ENCODE measurements at regions not wholly inside any gene's neighbourhood (a gene's known extent, or its start where the extent isn't known, plus 50 kb on each side); places are given as distances from the start of the nearest gene placed in this dataset.

GRCh38 chr11:15617126-15617525 lies 502.4 kb downstream of the INSC start:
- no peaks in the 10 kb centered on the region for H3K27me3 ChIP-seq

GRCh38 chr11:15618583-15619032 lies 503.9 kb downstream of the INSC start:
- 86 to 93% methylated on average over 2 of the region's 2 CpGs for WGBS, 2 donors (ENCODE audit: low coverage in 1 of 2)
- peaks cover 0 to 18% (median 0%) of the 10 kb centered on the region in 3 donors for H3K4me1 ChIP-seq
- TF ChIP-seq EP300 (IDR thresholded peaks at IDR 0.05) (no peak), POLR2A (IDR thresholded peaks at IDR 0.05) (no peak), CTCF (IDR thresholded peaks at IDR 0.05) (no peak), POLR2AphosphoS5 (IDR thresholded peaks at IDR 0.05) (no peak)

More at GRCh38 chr11:15617126-15617525, 502.4 kb downstream of the INSC start:
- Histone ChIP-seq H3K9me3 (no peaks in the 10 kb centered on the region), H3K27ac (no peak overlapping the region), H3K4me1 (peaks cover 0 to 24% (median 0%) of the 10 kb centered on the region in 3 donors), H3K4me3 (no peak overlapping the region), H3K36me3 (no peaks in the 10 kb centered on the region)
- ATAC-seq = no peak
- WGBS, 2 donors (ENCODE audit: low coverage in 1 of 2) = 100% methylated on average over 5 of the region's 5 CpGs; no CpG with 5 or more reads in 1 of the 2 donors
- TF ChIP-seq CTCF (IDR thresholded peaks at IDR 0.05) (no peak), POLR2AphosphoS5 (IDR thresholded peaks at IDR 0.05) (no peak), POLR2A (IDR thresholded peaks at IDR 0.05) (no peak), EP300 (IDR thresholded peaks at IDR 0.05) (no peak)

GRCh38 chr11:15621565-15621964 lies 506.8 kb downstream of the INSC start:
- 54 to 76% methylated on average over 5 of the region's 5 CpGs for WGBS, 2 donors (ENCODE audit: low coverage in 1 of 2)
- ATAC-seq = no peak
- H3K27me3 ChIP-seq = no peaks in the 10 kb centered on the region
- no peaks in the 10 kb centered on the region for H3K4me1 ChIP-seq
- no peaks in the 10 kb centered on the region for H3K36me3 ChIP-seq
- no peak overlapping the region for H3K27ac ChIP-seq
- no peak overlapping the region for H3K4me3 ChIP-seq
- no peak for TF ChIP-seq POLR2A (IDR thresholded peaks at IDR 0.05)
- no peak for TF ChIP-seq EP300 (IDR thresholded peaks at IDR 0.05)
- TF ChIP-seq CTCF (IDR thresholded peaks at IDR 0.05) = no peak
- no peak for TF ChIP-seq POLR2AphosphoS5 (IDR thresholded peaks at IDR 0.05)
- no peaks in the 10 kb centered on the region for H3K9me3 ChIP-seq

More at GRCh38 chr11:15618583-15619032, 503.9 kb downstream of the INSC start:
- Histone ChIP-seq H3K36me3 (no peaks in the 10 kb centered on the region), H3K4me3 (no peak overlapping the region), H3K27me3 (no peaks in the 10 kb centered on the region), H3K9me3 (no peaks in the 10 kb centered on the region), H3K27ac (no peak overlapping the region)
- ATAC-seq = no peak

GRCh38 chr11:15622231-15622890 lies 507.6 kb downstream of the INSC start:
- no peak for ATAC-seq
- no peaks in the 10 kb centered on the region for H3K36me3 ChIP-seq
- H3K27ac ChIP-seq = no peak overlapping the region
- no peaks in the 10 kb centered on the region for H3K27me3 ChIP-seq
- no peaks in the 10 kb centered on the region for H3K9me3 ChIP-seq
- no peaks in the 10 kb centered on the region for H3K4me1 ChIP-seq
- 84 to 92% methylated on average over 5 to 7 of the region's 8 CpGs for WGBS, 2 donors (ENCODE audit: low coverage in 1 of 2)
- H3K4me3 ChIP-seq = no peak overlapping the region
- TF ChIP-seq POLR2A (IDR thresholded peaks at IDR 0.05) = no peak
- no peak for TF ChIP-seq CTCF (IDR thresholded peaks at IDR 0.05)
- no peak for TF ChIP-seq EP300 (IDR thresholded peaks at IDR 0.05)
- no peak for TF ChIP-seq POLR2AphosphoS5 (IDR thresholded peaks at IDR 0.05)

GRCh38 chr11:15624701-15625100 lies 510.0 kb downstream of the INSC start:
- Histone ChIP-seq H3K4me3 (no peak overlapping the region), H3K36me3 (no peaks in the 10 kb centered on the region), H3K9me3 (no peaks in the 10 kb centered on the region), H3K27me3 (no peaks in the 10 kb centered on the region), H3K27ac (no peak overlapping the region), H3K4me1 (no peaks in the 10 kb centered on the region)
- no peak for TF ChIP-seq POLR2A (IDR thresholded peaks at IDR 0.05)
- no peak for TF ChIP-seq POLR2AphosphoS5 (IDR thresholded peaks at IDR 0.05)
- TF ChIP-seq CTCF (IDR thresholded peaks at IDR 0.05) = no peak
- no peak for TF ChIP-seq EP300 (IDR thresholded peaks at IDR 0.05)
- no peak for ATAC-seq
- 92 to 100% methylated on average over 3 to 4 of the region's 4 CpGs for WGBS, 2 donors (ENCODE audit: low coverage in 1 of 2)
